HCT116 (cell line): ENCODE measurements at regions not wholly inside any gene's neighbourhood (a gene's known extent, or its start where the extent isn't known, plus 50 kb on each side); places are given as distances from the start of the nearest gene placed in this dataset.

ENCODE experiments used
- ATAC-seq: fragments of 200-7000 bp; cut with Tn5 transposase; 2 replicates; pipeline ENCODE4 v1.9.1; 2020; ENCODE audit warnings: mild to moderate bottlenecking, moderate library complexity
- BruUV-seq: library from RNA; stranded (reverse); fragments of 400-500 nt; replicated peaks from 2 replicates; lab custom pipeline; 2021; lab: Mats Ljungman, UMichigan
- CTCF ChIA-PET: fragments of 300-600 bp; sonication (Branson Sonifier 250); formaldehyde crosslinking; loops from one replicate; lab custom pipeline; 2021; ENCODE audit warnings: antibody characterized with exemption; lab: Charles Lee
- POLR2A ChIA-PET: fragments of 300-600, 350-600 bp; sonication (Branson Sonifier 250); formaldehyde crosslinking; loops from one replicate; lab custom pipeline; 2021; ENCODE audit warnings: antibody characterized with exemption; lab: Charles Lee
- RAD21 ChIA-PET, 2 experiments: fragments of 300-600 bp; sonication (Branson Sonifier 250); formaldehyde crosslinking; loops; one replicate each; lab custom pipeline; 2023; ENCODE audit warnings: low total read pairs in 2 of 2; ENCODE audit not compliant: uncharacterized antibody in 2 of 2, unreplicated experiment in 2 of 2, low non-redundant PET in 1 of 2; lab: Charles Lee
- DNase-seq: peaks from one replicate; pipeline ENCODE4 v3.0.0-alpha.2; 2010; ENCODE audit warnings: low read depth, low spot score
- H2AFZ ChIP-seq: fragments of 200-600 bp; shearing (Covaris generic), sonication (generic); 2 replicates; pipeline ENCODE4 v1.6.1; 2017; ENCODE audit warnings: low read depth, mixed run types, mixed read lengths, antibody characterized with exemption, low read length; ENCODE audit not compliant: poor library complexity, severe bottlenecking
- H3K27ac ChIP-seq: 2 replicates; pipeline ENCODE4 v1.5.1; 2012; ENCODE audit warnings: low read depth, low read length
- H3K27me3 ChIP-seq: fragments of 200-600 bp; sonication (generic); 2 replicates; pipeline ENCODE4 v1.6.1; 2016; ENCODE audit warnings: mixed run types, low read length, mixed read lengths; ENCODE audit not compliant: insufficient read depth
- H3K36me3 ChIP-seq, 2 experiments: fragments of 200-500 bp in 1 of 2; fragments of 200-600 bp in 1 of 2; sonication (Bioruptor generic) in 1 of 2; sonication (generic) in 1 of 2; 2 replicates each; pipeline versions ENCODE4 v1.5.1 to v1.6.1; 2014 to 2016; ENCODE audit warnings: low read length in 2 of 2, inconsistent platforms in 1 of 2, mixed read lengths in 1 of 2, mixed run types in 1 of 2; ENCODE audit not compliant: insufficient read depth in 2 of 2, control insufficient read depth in 1 of 2
- H3K4me1 ChIP-seq, 2 experiments: fragments of 200-600 bp in 1 of 2; sonication (generic) in 1 of 2; 2 replicates each; pipeline versions ENCODE4 v1.5.1 to v1.6.1; 2012 to 2017; ENCODE audit warnings: low read length in 2 of 2, inconsistent platforms in 1 of 2, mild to moderate bottlenecking in 1 of 2, mixed read lengths in 1 of 2, mixed run types in 1 of 2, moderate library complexity in 1 of 2; ENCODE audit not compliant: insufficient read depth in 2 of 2, control insufficient read depth in 1 of 2
- H3K4me2 ChIP-seq: fragments of 200-600 bp; sonication (generic); 2 replicates; pipeline ENCODE4 v1.6.1; 2017; ENCODE audit warnings: mixed run types, low read length, mixed read lengths
- H3K4me3 ChIP-seq, 2 experiments: fragments of 200-600 bp in 1 of 2; sonication (generic) in 1 of 2; replicated peaks in 1 of 2; 2 replicates each; pipeline ENCODE4 v1.5.1; 2011 to 2016; ENCODE audit warnings: low read length in 2 of 2, control low read depth in 1 of 2, low read depth in 1 of 2, mild to moderate bottlenecking in 1 of 2, mixed read lengths in 1 of 2, mixed run types in 1 of 2
- H3K79me2 ChIP-seq: fragments of 200-600 bp; sonication (generic); 2 replicates; pipeline ENCODE4 v1.6.1; 2017; ENCODE audit warnings: mild to moderate bottlenecking, mixed run types, low read length, moderate library complexity, mixed read lengths; ENCODE audit not compliant: insufficient read depth
- H3K9ac ChIP-seq: fragments of 200-600 bp; sonication (generic); 2 replicates; pipeline ENCODE4 v1.6.1; 2016; ENCODE audit warnings: low read length, mixed read lengths
- H3K9me2 ChIP-seq: fragments of 200-600 bp; sonication (generic), shearing (Covaris generic); 2 replicates; pipeline ENCODE4 v1.6.1; 2017; ENCODE audit warnings: mixed run types, mild to moderate bottlenecking, moderate library complexity; ENCODE audit not compliant: insufficient read depth
- H3K9me3 ChIP-seq, 2 experiments: fragments of 200-500 bp in 1 of 2; fragments of 200-600 bp in 1 of 2; sonication (Bioruptor generic) in 1 of 2; sonication (generic) in 1 of 2; 2 replicates each; pipeline ENCODE4 v1.6.1; 2014 to 2017; ENCODE audit warnings: low read length in 2 of 2, mixed read lengths in 2 of 2, inconsistent platforms in 1 of 2, low read depth in 1 of 2, mild to moderate bottlenecking in 1 of 2, mixed run types in 1 of 2, moderate library complexity in 1 of 2; ENCODE audit not compliant: control insufficient read depth in 1 of 2, insufficient read depth in 1 of 2
- H4K20me1 ChIP-seq: fragments of 200-600 bp; sonication (generic), shearing (Covaris generic); 2 replicates; pipeline ENCODE4 v1.6.1; 2017; ENCODE audit warnings: mixed run types, mild to moderate bottlenecking, moderate library complexity; ENCODE audit not compliant: insufficient read depth
- CBX3 ChIP-seq: IDR thresholded peaks from 2 replicates; pipeline ENCODE4 v1.6.1; 2012; ENCODE audit warnings: low read depth
- CEBPB ChIP-seq: IDR thresholded peaks from 2 replicates; pipeline ENCODE4 v1.6.1; 2012; ENCODE audit warnings: low read depth
- ELF1 ChIP-seq: IDR thresholded peaks from 2 replicates; pipeline ENCODE4 v1.6.1; 2012; ENCODE audit warnings: low read depth, borderline replicate concordance
- EZH2phosphoT487 ChIP-seq: fragments of 200-600 bp; IDR thresholded peaks from 2 replicates; pipeline ENCODE4 v1.6.1; 2018; ENCODE audit warnings: antibody characterized with exemption, borderline replicate concordance
- FOSL1 ChIP-seq: IDR thresholded peaks from 2 replicates; pipeline ENCODE4 v1.6.1; 2012; ENCODE audit warnings: low read depth
- JUND ChIP-seq: IDR thresholded peaks from 2 replicates; pipeline ENCODE4 v1.6.1; 2012
- POLR2A ChIP-seq: IDR thresholded peaks from 2 replicates; pipeline ENCODE4 v1.7.0; 2011; ENCODE audit warnings: borderline replicate concordance; ENCODE audit not compliant: insufficient read depth, insufficient read length; ENCODE audit errors: extremely low read depth
- SP1 ChIP-seq: IDR thresholded peaks from 2 replicates; pipeline ENCODE4 v1.6.1; 2012; ENCODE audit warnings: low read depth
- YY1 ChIP-seq: IDR thresholded peaks from 2 replicates; pipeline ENCODE4 v1.6.1; 2011; ENCODE audit warnings: low read length, low read depth, moderate library complexity, mild to moderate bottlenecking; ENCODE audit not compliant: insufficient replicate concordance; ENCODE audit errors: extremely low read depth
- intact Hi-C: fragments of 100-400 bp; cut with micrococcal nuclease; formaldehyde crosslinking; loops from 2 replicates; pipeline ENCODE4 v1.10.0; 2022
- TF ChIP-seq, protein P1 (sequence below): IDR thresholded peaks from 2 replicates; pipeline ENCODE4 v1.6.1; 2012; ENCODE audit warnings: low read depth
- TF ChIP-seq, protein P2 (sequence below): IDR thresholded peaks from 2 replicates; pipeline ENCODE4 v1.6.1; 2011; ENCODE audit warnings: mild to moderate bottlenecking, low read length, moderate library complexity; ENCODE audit not compliant: insufficient replicate concordance; ENCODE audit errors: extremely low read depth
- TF ChIP-seq, protein P3 (sequence below): IDR thresholded peaks from 2 replicates; pipeline ENCODE4 v1.6.1; 2012
- TF ChIP-seq, protein P4 (sequence below), 3 experiments: fragments of 200-600 bp in 1 of 3; sonication (generic) in 1 of 3; IDR thresholded peaks in 2 of 3; conservative IDR thresholded peaks in 1 of 3; 2 replicates each; pipeline ENCODE4 v1.5.1; 2012 to 2017; ENCODE audit warnings: low read depth in 2 of 3, low read length in 2 of 3, antibody characterized with exemption in 1 of 3, borderline replicate concordance in 1 of 3, control low read depth in 1 of 3, mild to moderate bottlenecking in 1 of 3, mixed read lengths in 1 of 3, mixed run types in 1 of 3, moderate library complexity in 1 of 3; ENCODE audit not compliant: insufficient read depth in 1 of 3

DNA sequence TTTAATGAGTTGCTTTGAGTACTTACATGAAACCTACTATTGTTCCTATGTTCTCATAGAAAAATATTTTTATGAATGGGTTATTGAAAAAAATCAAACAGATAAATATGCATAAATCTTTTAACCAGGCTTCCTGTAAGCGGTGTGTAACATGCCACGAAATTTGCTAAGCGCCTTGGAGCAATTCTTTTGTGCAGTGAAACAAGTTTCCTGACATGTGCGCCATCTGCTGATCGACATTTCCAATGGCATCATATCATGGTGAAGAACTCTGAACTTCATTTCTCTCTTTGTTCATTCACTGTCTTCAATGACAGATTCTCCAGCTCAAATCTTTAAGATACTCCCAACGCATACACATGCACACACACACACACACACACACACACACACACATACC, 145.6 kb upstream of the NAV3 start (continued):
- TF ChIP-seq, protein P1, sequence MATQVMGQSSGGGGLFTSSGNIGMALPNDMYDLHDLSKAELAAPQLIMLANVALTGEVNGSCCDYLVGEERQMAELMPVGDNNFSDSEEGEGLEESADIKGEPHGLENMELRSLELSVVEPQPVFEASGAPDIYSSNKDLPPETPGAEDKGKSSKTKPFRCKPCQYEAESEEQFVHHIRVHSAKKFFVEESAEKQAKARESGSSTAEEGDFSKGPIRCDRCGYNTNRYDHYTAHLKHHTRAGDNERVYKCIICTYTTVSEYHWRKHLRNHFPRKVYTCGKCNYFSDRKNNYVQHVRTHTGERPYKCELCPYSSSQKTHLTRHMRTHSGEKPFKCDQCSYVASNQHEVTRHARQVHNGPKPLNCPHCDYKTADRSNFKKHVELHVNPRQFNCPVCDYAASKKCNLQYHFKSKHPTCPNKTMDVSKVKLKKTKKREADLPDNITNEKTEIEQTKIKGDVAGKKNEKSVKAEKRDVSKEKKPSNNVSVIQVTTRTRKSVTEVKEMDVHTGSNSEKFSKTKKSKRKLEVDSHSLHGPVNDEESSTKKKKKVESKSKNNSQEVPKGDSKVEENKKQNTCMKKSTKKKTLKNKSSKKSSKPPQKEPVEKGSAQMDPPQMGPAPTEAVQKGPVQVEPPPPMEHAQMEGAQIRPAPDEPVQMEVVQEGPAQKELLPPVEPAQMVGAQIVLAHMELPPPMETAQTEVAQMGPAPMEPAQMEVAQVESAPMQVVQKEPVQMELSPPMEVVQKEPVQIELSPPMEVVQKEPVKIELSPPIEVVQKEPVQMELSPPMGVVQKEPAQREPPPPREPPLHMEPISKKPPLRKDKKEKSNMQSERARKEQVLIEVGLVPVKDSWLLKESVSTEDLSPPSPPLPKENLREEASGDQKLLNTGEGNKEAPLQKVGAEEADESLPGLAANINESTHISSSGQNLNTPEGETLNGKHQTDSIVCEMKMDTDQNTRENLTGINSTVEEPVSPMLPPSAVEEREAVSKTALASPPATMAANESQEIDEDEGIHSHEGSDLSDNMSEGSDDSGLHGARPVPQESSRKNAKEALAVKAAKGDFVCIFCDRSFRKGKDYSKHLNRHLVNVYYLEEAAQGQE = no peak
- no peak for TF ChIP-seq ELF1
- no peak for TF ChIP-seq POLR2A
- TF ChIP-seq CEBPB = 0 out of 2 replicates have a peak, but pooled peaks have one; percentile 25
- TF ChIP-seq CBX3 = 0 out of 2 replicates have a peak, but pooled peaks have one; percentile 46
- 0 out of 2 replicates have a peak, but pooled peaks have one; percentile 10 for TF ChIP-seq FOSL1
- no peak for TF ChIP-seq JUND
- TF ChIP-seq, protein P2, sequence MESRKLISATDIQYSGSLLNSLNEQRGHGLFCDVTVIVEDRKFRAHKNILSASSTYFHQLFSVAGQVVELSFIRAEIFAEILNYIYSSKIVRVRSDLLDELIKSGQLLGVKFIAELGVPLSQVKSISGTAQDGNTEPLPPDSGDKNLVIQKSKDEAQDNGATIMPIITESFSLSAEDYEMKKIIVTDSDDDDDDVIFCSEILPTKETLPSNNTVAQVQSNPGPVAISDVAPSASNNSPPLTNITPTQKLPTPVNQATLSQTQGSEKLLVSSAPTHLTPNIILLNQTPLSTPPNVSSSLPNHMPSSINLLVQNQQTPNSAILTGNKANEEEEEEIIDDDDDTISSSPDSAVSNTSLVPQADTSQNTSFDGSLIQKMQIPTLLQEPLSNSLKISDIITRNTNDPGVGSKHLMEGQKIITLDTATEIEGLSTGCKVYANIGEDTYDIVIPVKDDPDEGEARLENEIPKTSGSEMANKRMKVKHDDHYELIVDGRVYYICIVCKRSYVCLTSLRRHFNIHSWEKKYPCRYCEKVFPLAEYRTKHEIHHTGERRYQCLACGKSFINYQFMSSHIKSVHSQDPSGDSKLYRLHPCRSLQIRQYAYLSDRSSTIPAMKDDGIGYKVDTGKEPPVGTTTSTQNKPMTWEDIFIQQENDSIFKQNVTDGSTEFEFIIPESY = no peak
- TF ChIP-seq, protein P3, sequence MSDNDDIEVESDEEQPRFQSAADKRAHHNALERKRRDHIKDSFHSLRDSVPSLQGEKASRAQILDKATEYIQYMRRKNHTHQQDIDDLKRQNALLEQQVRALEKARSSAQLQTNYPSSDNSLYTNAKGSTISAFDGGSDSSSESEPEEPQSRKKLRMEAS = 0 out of 2 replicates have a peak, but pooled peaks have one; percentile 26

DNA sequence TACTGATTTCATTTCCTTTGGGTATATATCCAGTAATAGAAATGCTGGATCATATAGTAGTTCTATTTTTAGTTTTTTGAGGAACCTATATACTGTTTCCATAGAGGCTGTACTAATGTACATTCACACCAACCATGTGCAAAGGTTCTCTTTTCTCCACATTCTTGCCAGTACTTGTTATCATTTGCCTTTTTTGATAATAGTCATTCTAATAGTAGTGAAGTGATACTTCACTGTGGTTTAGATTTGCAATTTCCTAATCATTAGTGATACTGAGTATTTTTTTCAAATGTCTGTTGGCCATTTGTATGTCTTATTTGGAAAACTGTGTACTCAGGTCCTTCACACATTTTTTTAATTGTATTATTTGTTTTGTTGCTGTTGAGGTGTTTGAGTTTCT, 148.2 kb upstream of the NAV3 start:
- Histone ChIP-seq H3K9ac (no peak overlapping the region), H3K36me3 (no peaks in the 10 kb centered on the region), H3K4me2 (no peak overlapping the region), H3K4me3 (no peak overlapping the region), H3K27ac (no peak overlapping the region), H3K4me1 (peaks cover 0 to 3% of the 10 kb centered on the region in 2 experiments; a peak in 1 of 4 replicates), H4K20me1 (no peaks in the 10 kb centered on the region), H3K79me2 (no peaks in the 10 kb centered on the region), H2AFZ (no peak overlapping the region), H3K27me3 (no peaks in the 10 kb centered on the region), H3K9me2 (no peaks in the 10 kb centered on the region; the same call in 1 of the 2 replicates), H3K9me3 (no peaks in the 10 kb centered on the region)
- POLR2A ChIA-PET = no interaction called here
- DNase-seq (no peak), ATAC-seq (no peak)
- RAD21 ChIA-PET = no interaction called here
- CTCF ChIA-PET = no interaction called here
- intact Hi-C loops = no loop called here
- no TSS peak for BruUV-seq
- TF ChIP-seq, protein P2 = no peak
- TF ChIP-seq, protein P3 = no peak
- no peak for TF ChIP-seq POLR2A
- TF ChIP-seq, protein P4, sequence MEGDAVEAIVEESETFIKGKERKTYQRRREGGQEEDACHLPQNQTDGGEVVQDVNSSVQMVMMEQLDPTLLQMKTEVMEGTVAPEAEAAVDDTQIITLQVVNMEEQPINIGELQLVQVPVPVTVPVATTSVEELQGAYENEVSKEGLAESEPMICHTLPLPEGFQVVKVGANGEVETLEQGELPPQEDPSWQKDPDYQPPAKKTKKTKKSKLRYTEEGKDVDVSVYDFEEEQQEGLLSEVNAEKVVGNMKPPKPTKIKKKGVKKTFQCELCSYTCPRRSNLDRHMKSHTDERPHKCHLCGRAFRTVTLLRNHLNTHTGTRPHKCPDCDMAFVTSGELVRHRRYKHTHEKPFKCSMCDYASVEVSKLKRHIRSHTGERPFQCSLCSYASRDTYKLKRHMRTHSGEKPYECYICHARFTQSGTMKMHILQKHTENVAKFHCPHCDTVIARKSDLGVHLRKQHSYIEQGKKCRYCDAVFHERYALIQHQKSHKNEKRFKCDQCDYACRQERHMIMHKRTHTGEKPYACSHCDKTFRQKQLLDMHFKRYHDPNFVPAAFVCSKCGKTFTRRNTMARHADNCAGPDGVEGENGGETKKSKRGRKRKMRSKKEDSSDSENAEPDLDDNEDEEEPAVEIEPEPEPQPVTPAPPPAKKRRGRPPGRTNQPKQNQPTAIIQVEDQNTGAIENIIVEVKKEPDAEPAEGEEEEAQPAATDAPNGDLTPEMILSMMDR (IDR thresholded peaks at IDR 0.05 in 2 of 3, conservative IDR thresholded peaks at IDR 0.05 in 1 of 3; ENCODE audit: borderline replicate concordance in 1 of 3, insufficient read depth in 1 of 3, low read depth in 2 of 3, low read length in 2 of 3) = no peak
- TF ChIP-seq YY1 = no peak
- no peak for TF ChIP-seq EZH2phosphoT487
- TF ChIP-seq JUND = no peak
- no peak for TF ChIP-seq SP1
